ENCODE measurements at regions not wholly inside any gene's neighbourhood (a gene's known extent, or its start where the extent isn't known, plus 50 kb on each side); places are given as distances from the start of the nearest gene placed in this dataset.
"Not testable (repeated sequence)": the region's sequence is repeated elsewhere in the genome, so short reads cannot be mapped to it uniquely, and the experiment has no call there.

DNA sequence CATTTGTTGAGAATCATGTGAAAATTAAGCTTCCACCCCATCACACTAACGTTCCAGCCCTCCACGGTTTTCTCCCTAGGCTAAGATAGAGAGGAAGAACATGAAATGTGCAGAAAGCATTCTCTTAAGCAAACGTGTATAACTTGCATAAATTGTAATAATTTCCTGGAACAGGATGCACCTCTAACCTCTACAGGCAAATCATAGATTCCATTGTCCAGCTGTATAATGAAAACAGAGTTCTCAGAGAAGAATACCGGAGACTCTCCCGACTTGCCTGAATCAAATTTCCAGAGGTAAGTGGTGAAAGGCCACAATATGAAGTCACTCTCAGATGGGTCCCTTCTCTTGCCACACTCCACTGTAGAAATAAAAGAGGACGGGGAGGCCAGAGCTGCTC lies 87.7 kb downstream of the PPIAL4A start:
- TF ChIP-seq CTCF (IDR thresholded peaks at IDR 0.05 in 8 of 11, conservative IDR thresholded peaks at IDR 0.05 in 3 of 11); POLR2AphosphoS5 (IDR thresholded peaks at IDR 0.05); POLR2A (IDR thresholded peaks at IDR 0.05): not testable (repeated sequence)
